GM23338 (cell line): ENCODE measurements at regions not wholly inside any gene's neighbourhood (a gene's known extent, or its start where the extent isn't known, plus 50 kb on each side); places are given as distances from the start of the nearest gene placed in this dataset.

Experiments
- CREB1 ChIP-seq: fragments of 250-450 bp; sonication (Bioruptor Pico); IDR thresholded peaks from 2 replicates; pipeline ENCODE4 v1.5.0; 2020; ENCODE audit warnings: low read depth, mild to moderate bottlenecking, moderate library complexity
- CTCF ChIP-seq, 2 experiments: fragments of 200-600 bp in 1 of 2; sonication (generic) in 1 of 2; conservative IDR thresholded peaks; 2 replicates each; pipeline versions ENCODE4 v1.5.1 to v1.6.1; 2016 to 2017; ENCODE audit warnings: antibody characterized with exemption in 2 of 2, low read depth in 2 of 2, mild to moderate bottlenecking in 2 of 2, moderate library complexity in 1 of 2
- EZH2phosphoT487 ChIP-seq: fragments of 200-600 bp; sonication (generic); IDR thresholded peaks from one replicate; pipeline ENCODE4 v1.8.1; 2018; ENCODE audit warnings: antibody characterized with exemption; ENCODE audit not compliant: unreplicated experiment
- STAT1 ChIP-seq: IDR thresholded peaks from one replicate; pipeline ENCODE4 v1.6.1; 2016; ENCODE audit warnings: antibody characterized with exemption; ENCODE audit not compliant: unreplicated experiment

- TF ChIP-seq EZH2phosphoT487 (no peak), CREB1 (CRISPR knock-in tag) (no peak), CTCF (conservative IDR thresholded peaks at IDR 0.05; ENCODE audit: low read depth in 2 of 2) (no peak), STAT1 (no peak)
Measured at GRCh38 chr12:92077530-92077929, 68.1 kb downstream of the BTG1 start.
